ENCODE measurements at regions not wholly inside any gene's neighbourhood (a gene's known extent, or its start where the extent isn't known, plus 50 kb on each side); places are given as distances from the start of the nearest gene placed in this dataset.
"Not testable (repeated sequence)": the region's sequence is repeated elsewhere in the genome, so short reads cannot be mapped to it uniquely, and the experiment has no call there.

GRCh38 chr3:195999176-195999575, 82.7 kb downstream of the TFRC start:
- not testable (repeated sequence) for H4K20me1 ChIP-seq (ENCODE audit: insufficient read depth, low read length, poor library complexity, severe bottlenecking); H3K4me2 ChIP-seq (ENCODE audit: low read depth, low read length, poor library complexity, severe bottlenecking); H3K4me3 ChIP-seq (ENCODE audit: low read length, poor library complexity, severe bottlenecking); H2AFZ ChIP-seq (ENCODE audit: low read length); H3K79me2 ChIP-seq (ENCODE audit: insufficient read depth, low read length); H3K4me1 ChIP-seq (ENCODE audit: insufficient read depth, low read length, poor library complexity, severe bottlenecking); H3K9ac ChIP-seq (ENCODE audit: low read depth, low read length, poor library complexity, severe bottlenecking); H3K9me3 ChIP-seq (ENCODE audit: insufficient read depth, low read depth, low read length); H3F3A ChIP-seq (ENCODE audit: low read depth); H3K27me3 ChIP-seq (ENCODE audit: insufficient read depth, low read length, poor library complexity, severe bottlenecking); H3K9me2 ChIP-seq (replicated peaks; ENCODE audit: low read depth, low read length); H3K36me3 ChIP-seq (ENCODE audit: insufficient read depth, low read length)

DNA sequence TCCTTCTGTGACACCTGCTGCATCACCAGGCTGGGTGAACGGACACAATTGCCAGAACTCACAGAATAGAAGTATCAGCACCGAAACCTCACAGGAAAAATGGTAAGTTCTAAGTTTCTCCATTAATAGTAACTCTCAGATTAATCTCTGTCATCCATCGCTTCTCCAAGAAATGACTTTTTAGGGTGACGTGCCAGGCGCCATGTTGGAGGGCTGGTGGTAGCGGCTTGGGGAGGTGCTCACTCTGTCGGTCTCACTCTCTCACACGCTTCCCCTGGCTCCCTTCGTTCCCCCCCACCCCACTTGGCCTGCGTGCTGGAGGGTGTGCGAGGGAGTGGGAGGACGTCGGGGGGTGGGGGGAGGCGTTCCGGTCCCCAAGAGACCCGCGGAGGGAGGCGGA, 85.6 kb downstream of the TFRC start:
- not testable (repeated sequence) for H3K4me2 ChIP-seq (ENCODE audit: low read depth, low read length, poor library complexity, severe bottlenecking); H3K4me3 ChIP-seq (ENCODE audit: low read length, poor library complexity, severe bottlenecking); H3K36me3 ChIP-seq (ENCODE audit: insufficient read depth, low read length); H3K9me2 ChIP-seq (replicated peaks; ENCODE audit: low read depth, low read length); H4K20me1 ChIP-seq (ENCODE audit: insufficient read depth, low read length, poor library complexity, severe bottlenecking); H3K4me1 ChIP-seq (ENCODE audit: insufficient read depth, low read length, poor library complexity, severe bottlenecking); H2AFZ ChIP-seq (ENCODE audit: low read length); H3K27me3 ChIP-seq (ENCODE audit: insufficient read depth, low read length, poor library complexity, severe bottlenecking); H3K9me3 ChIP-seq (ENCODE audit: insufficient read depth, low read depth, low read length); H3K79me2 ChIP-seq (ENCODE audit: insufficient read depth, low read length); H3K9ac ChIP-seq (ENCODE audit: low read depth, low read length, poor library complexity, severe bottlenecking); H3F3A ChIP-seq (ENCODE audit: low read depth)

DNA sequence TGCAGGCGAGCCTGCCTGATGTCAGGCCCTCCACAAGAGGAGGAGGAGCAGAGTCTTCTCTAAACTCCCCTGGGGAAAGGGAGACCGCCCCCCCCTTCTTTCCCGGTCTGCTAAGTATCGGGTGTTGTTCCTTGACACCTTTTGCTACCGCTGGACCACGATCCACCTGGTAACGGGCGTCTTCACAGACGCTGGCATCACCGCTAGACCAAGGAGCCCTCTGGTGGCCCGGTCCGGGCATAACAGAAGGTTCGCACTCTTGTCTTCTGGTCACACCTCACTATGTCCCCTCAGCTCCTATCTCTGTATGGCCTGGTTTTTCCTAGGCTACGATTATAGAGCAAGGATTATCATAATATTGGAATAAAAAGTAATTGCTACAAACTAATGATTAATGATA, 86.0 kb upstream of the TNK2 start:
- not testable (repeated sequence) for H3K36me3 ChIP-seq (ENCODE audit: insufficient read depth, low read length); H2AFZ ChIP-seq (ENCODE audit: low read length); H3K27me3 ChIP-seq (ENCODE audit: insufficient read depth, low read length, poor library complexity, severe bottlenecking); H3K9me3 ChIP-seq (ENCODE audit: insufficient read depth, low read depth, low read length); H3F3A ChIP-seq (ENCODE audit: low read depth); H3K4me2 ChIP-seq (ENCODE audit: low read depth, low read length, poor library complexity, severe bottlenecking); H4K20me1 ChIP-seq (ENCODE audit: insufficient read depth, low read length, poor library complexity, severe bottlenecking); H3K4me1 ChIP-seq (ENCODE audit: insufficient read depth, low read length, poor library complexity, severe bottlenecking); H3K4me3 ChIP-seq (ENCODE audit: low read length, poor library complexity, severe bottlenecking); H3K9me2 ChIP-seq (replicated peaks; ENCODE audit: low read depth, low read length); H3K9ac ChIP-seq (ENCODE audit: low read depth, low read length, poor library complexity, severe bottlenecking)
- peaks cover 16% of the 10 kb centered on the region; the same call in 1 of the 2 replicates for H3K79me2 ChIP-seq (ENCODE audit: insufficient read depth, low read length)
- TF ChIP-seq, protein P1, sequence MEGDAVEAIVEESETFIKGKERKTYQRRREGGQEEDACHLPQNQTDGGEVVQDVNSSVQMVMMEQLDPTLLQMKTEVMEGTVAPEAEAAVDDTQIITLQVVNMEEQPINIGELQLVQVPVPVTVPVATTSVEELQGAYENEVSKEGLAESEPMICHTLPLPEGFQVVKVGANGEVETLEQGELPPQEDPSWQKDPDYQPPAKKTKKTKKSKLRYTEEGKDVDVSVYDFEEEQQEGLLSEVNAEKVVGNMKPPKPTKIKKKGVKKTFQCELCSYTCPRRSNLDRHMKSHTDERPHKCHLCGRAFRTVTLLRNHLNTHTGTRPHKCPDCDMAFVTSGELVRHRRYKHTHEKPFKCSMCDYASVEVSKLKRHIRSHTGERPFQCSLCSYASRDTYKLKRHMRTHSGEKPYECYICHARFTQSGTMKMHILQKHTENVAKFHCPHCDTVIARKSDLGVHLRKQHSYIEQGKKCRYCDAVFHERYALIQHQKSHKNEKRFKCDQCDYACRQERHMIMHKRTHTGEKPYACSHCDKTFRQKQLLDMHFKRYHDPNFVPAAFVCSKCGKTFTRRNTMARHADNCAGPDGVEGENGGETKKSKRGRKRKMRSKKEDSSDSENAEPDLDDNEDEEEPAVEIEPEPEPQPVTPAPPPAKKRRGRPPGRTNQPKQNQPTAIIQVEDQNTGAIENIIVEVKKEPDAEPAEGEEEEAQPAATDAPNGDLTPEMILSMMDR (conservative IDR thresholded peaks at IDR 0.05; ENCODE audit: low read length): peak; percentile 33

- H3K36me3 ChIP-seq (ENCODE audit: insufficient read depth, low read length); H3K9me2 ChIP-seq (replicated peaks; ENCODE audit: low read depth, low read length); H3K4me2 ChIP-seq (ENCODE audit: low read depth, low read length, poor library complexity, severe bottlenecking); H3K9ac ChIP-seq (ENCODE audit: low read depth, low read length, poor library complexity, severe bottlenecking); H3K4me3 ChIP-seq (ENCODE audit: low read length, poor library complexity, severe bottlenecking); H3K9me3 ChIP-seq (ENCODE audit: insufficient read depth, low read depth, low read length); H3K27me3 ChIP-seq (ENCODE audit: insufficient read depth, low read length, poor library complexity, severe bottlenecking); H4K20me1 ChIP-seq (ENCODE audit: insufficient read depth, low read length, poor library complexity, severe bottlenecking); H3F3A ChIP-seq (ENCODE audit: low read depth); H3K4me1 ChIP-seq (ENCODE audit: insufficient read depth, low read length, poor library complexity, severe bottlenecking); H2AFZ ChIP-seq (ENCODE audit: low read length): not testable (repeated sequence)
- H3K79me2 ChIP-seq (ENCODE audit: insufficient read depth, low read length): peaks cover 16% of the 10 kb centered on the region; the same call in 1 of the 2 replicates
Observed at GRCh38 chr3:195993671-195994070, 85.3 kb upstream of the TNK2 start.

DNA sequence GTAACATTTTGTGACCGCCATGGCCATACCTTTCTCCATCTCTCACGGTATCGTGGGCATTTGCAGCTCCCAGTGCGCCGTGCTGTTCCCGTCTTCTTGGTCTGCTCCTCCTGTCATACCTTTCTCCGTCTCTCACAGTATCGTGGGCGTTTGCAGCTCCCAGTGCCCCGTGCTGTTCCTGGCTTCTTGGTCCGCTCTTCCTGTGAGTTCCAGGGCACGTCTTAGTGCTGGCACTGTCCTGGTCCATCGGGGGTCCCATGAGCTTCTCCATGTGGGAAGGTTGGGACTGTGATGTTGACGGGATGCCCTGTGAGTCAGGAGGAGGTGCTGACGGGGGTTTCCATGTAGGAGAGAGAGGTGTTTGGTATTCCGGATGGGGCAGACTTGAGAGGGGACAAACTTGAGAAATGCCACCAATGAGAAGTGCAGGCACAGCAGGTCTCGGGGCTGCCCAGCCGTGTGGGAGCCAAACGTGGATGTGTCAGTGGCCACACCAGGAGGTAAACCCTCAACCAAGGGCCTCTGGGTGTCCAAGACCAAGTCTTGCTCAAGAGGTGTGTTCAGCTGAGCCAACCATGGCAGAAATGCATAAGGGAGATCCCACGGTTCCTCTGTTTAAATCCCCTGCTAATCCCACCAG, 84.7 kb upstream of the TNK2 start:
- not testable (repeated sequence) for H2AFZ ChIP-seq (ENCODE audit: low read length); H3K9me2 ChIP-seq (replicated peaks; ENCODE audit: low read depth, low read length); H3K36me3 ChIP-seq (ENCODE audit: insufficient read depth, low read length); H3K4me1 ChIP-seq (ENCODE audit: insufficient read depth, low read length, poor library complexity, severe bottlenecking); H3K9ac ChIP-seq (ENCODE audit: low read depth, low read length, poor library complexity, severe bottlenecking); H4K20me1 ChIP-seq (ENCODE audit: insufficient read depth, low read length, poor library complexity, severe bottlenecking); H3F3A ChIP-seq (ENCODE audit: low read depth); H3K4me3 ChIP-seq (ENCODE audit: low read length, poor library complexity, severe bottlenecking); H3K4me2 ChIP-seq (ENCODE audit: low read depth, low read length, poor library complexity, severe bottlenecking); H3K27me3 ChIP-seq (ENCODE audit: insufficient read depth, low read length, poor library complexity, severe bottlenecking); H3K9me3 ChIP-seq (ENCODE audit: insufficient read depth, low read depth, low read length)
- peaks cover 18% of the 10 kb centered on the region; the same call in 1 of the 2 replicates for H3K79me2 ChIP-seq (ENCODE audit: insufficient read depth, low read length)

- H3K4me1 ChIP-seq (ENCODE audit: insufficient read depth, low read length, poor library complexity, severe bottlenecking); H4K20me1 ChIP-seq (ENCODE audit: insufficient read depth, low read length, poor library complexity, severe bottlenecking); H3F3A ChIP-seq (ENCODE audit: low read depth); H3K9ac ChIP-seq (ENCODE audit: low read depth, low read length, poor library complexity, severe bottlenecking); H3K36me3 ChIP-seq (ENCODE audit: insufficient read depth, low read length); H3K9me3 ChIP-seq (ENCODE audit: insufficient read depth, low read depth, low read length); H3K4me2 ChIP-seq (ENCODE audit: low read depth, low read length, poor library complexity, severe bottlenecking); H3K27me3 ChIP-seq (ENCODE audit: insufficient read depth, low read length, poor library complexity, severe bottlenecking); H3K4me3 ChIP-seq (ENCODE audit: low read length, poor library complexity, severe bottlenecking); H3K9me2 ChIP-seq (replicated peaks; ENCODE audit: low read depth, low read length); H2AFZ ChIP-seq (ENCODE audit: low read length): not testable (repeated sequence)
- peaks cover 23% of the 10 kb centered on the region; the same call in 1 of the 2 replicates for H3K79me2 ChIP-seq (ENCODE audit: insufficient read depth, low read length)
Observed at GRCh38 chr3:195991986-195992385, 83.6 kb upstream of the TNK2 start.

GRCh38 chr3:195991243-195991642, 82.9 kb upstream of the TNK2 start:
- H3F3A ChIP-seq (ENCODE audit: low read depth); H3K4me1 ChIP-seq (ENCODE audit: insufficient read depth, low read length, poor library complexity, severe bottlenecking); H4K20me1 ChIP-seq (ENCODE audit: insufficient read depth, low read length, poor library complexity, severe bottlenecking); H3K9me3 ChIP-seq (ENCODE audit: insufficient read depth, low read depth, low read length); H2AFZ ChIP-seq (ENCODE audit: low read length); H3K27me3 ChIP-seq (ENCODE audit: insufficient read depth, low read length, poor library complexity, severe bottlenecking); H3K36me3 ChIP-seq (ENCODE audit: insufficient read depth, low read length); H3K9me2 ChIP-seq (replicated peaks; ENCODE audit: low read depth, low read length); H3K9ac ChIP-seq (ENCODE audit: low read depth, low read length, poor library complexity, severe bottlenecking): not testable (repeated sequence)
- Histone ChIP-seq H3K79me2 (ENCODE audit: insufficient read depth, low read length) (peaks cover 29% of the 10 kb centered on the region; the same call in 1 of the 2 replicates), H3K4me3 (ENCODE audit: low read length, poor library complexity, severe bottlenecking) (peak overlapping the region; percentile 88), H3K4me2 (ENCODE audit: low read depth, low read length, poor library complexity, severe bottlenecking) (peak overlapping the region; percentile 66)

All from Loucy (cell line).